Fibroblast of upper back skin (primary cell): ENCODE measurements at regions not wholly inside any gene's neighbourhood (a gene's known extent, or its start where the extent isn't known, plus 50 kb on each side); places are given as distances from the start of the nearest gene placed in this dataset.
"Not testable (repeated sequence)": the region's sequence is repeated elsewhere in the genome, so short reads cannot be mapped to it uniquely, and the experiment has no call there.

ENCODE experiments used
- DNase-seq: peaks from one replicate; pipeline ENCODE4 v3.0.0-alpha.2; 2013

GRCh38 chr18:53920312-53921075, 304.0 kb downstream of the MBD2 start:
- no peak for DNase-seq

- no peak for DNase-seq
These were observed 306.4 kb downstream of the MBD2 start for GRCh38 chr18:53918091-53918490.

- no peak for DNase-seq
These were observed 313.3 kb downstream of the MBD2 start for GRCh38 chr18:53911200-53911599.

- no peak for DNase-seq
These were observed 314.8 kb downstream of the MBD2 start for GRCh38 chr18:53909668-53910067.

- DNase-seq = no peak
These were observed 316.5 kb downstream of the MBD2 start for GRCh38 chr18:53907921-53908320.

GRCh38 chr18:53906681-53907080, 317.8 kb downstream of the MBD2 start:
- DNase-seq = no peak

GRCh38 chr18:53894675-53895442, 329.6 kb downstream of the MBD2 start:
- peak; percentile 10 for DNase-seq

- peak; percentile 3 for DNase-seq
These were observed 337.0 kb downstream of the MBD2 start for GRCh38 chr18:53887447-53887846.

GRCh38 chr18:53886058-53886457, 338.4 kb downstream of the MBD2 start:
- DNase-seq = peak; percentile 6

- DNase-seq = no peak
These were observed 340.7 kb downstream of the MBD2 start for GRCh38 chr18:53883771-53884170.

- no peak for DNase-seq
These were observed 350.4 kb downstream of the MBD2 start for GRCh38 chr18:53874103-53874502.

- DNase-seq = peak; percentile 22
These were observed 359.7 kb downstream of the MBD2 start for GRCh38 chr18:53864770-53865169.

GRCh38 chr18:53862921-53863320, 361.5 kb downstream of the MBD2 start:
- DNase-seq = no peak

- DNase-seq = no peak
These were observed 363.3 kb downstream of the MBD2 start for GRCh38 chr18:53861185-53861584.

GRCh38 chr18:53859764-53860163, 364.7 kb downstream of the MBD2 start:
- DNase-seq = no peak

GRCh38 chr18:53850902-53851301, 373.6 kb downstream of the MBD2 start:
- DNase-seq = no peak

- DNase-seq = no peak
These were observed 380.7 kb downstream of the MBD2 start for GRCh38 chr18:53843763-53844162.

GRCh38 chr18:53843113-53843760, 381.2 kb downstream of the MBD2 start:
- peak; percentile 35 for DNase-seq

GRCh38 chr18:53838746-53839145, 385.7 kb downstream of the MBD2 start:
- no peak for DNase-seq

- not testable (repeated sequence) for DNase-seq
These were observed 403.3 kb downstream of the MBD2 start for GRCh38 chr18:53821141-53821540.

GRCh38 chr18:53819671-53820070, 404.8 kb downstream of the MBD2 start:
- DNase-seq = no peak

- DNase-seq = no peak
These were observed 405.3 kb downstream of the MBD2 start for GRCh38 chr18:53819174-53819573.
